C4-2B (cell line): ENCODE measurements at regions not wholly inside any gene's neighbourhood (a gene's known extent, or its start where the extent isn't known, plus 50 kb on each side); places are given as distances from the start of the nearest gene placed in this dataset.

Source experiments
- CTCF ChIP-seq: fragments of 450-650 bp; conservative IDR thresholded peaks from 2 replicates; pipeline ENCODE4 v1.5.1; 2017; ENCODE audit warnings: mild to moderate bottlenecking
- ZFX ChIP-seq: fragments of 450-650 bp; IDR thresholded peaks from 2 replicates; pipeline ENCODE4 v1.6.1; 2017

GRCh38 chr13:38518328-38518727 is 168.5 kb upstream of the FREM2 start:
- TF ChIP-seq CTCF (no peak), ZFX (no peak)
